IMR-90 (cell line): ENCODE measurements at regions not wholly inside any gene's neighbourhood (a gene's known extent, or its start where the extent isn't known, plus 50 kb on each side); places are given as distances from the start of the nearest gene placed in this dataset.

ENCODE experiments used
- ATAC-seq: fragments of 200-7000 bp; cut with Tn5 transposase; 2 replicates; pipeline ENCODE4 v1.9.1; 2020; ENCODE audit warnings: low read depth, mild to moderate bottlenecking, moderate library complexity
- BruUV-seq: library from RNA; stranded (reverse); fragments of 400-500 nt; replicated peaks from 2 replicates; lab custom pipeline; 2021; lab: Mats Ljungman, UMichigan
- CTCF ChIA-PET: fragments of 300-600 bp; formaldehyde crosslinking; extraction: SDS; loops from one replicate; lab custom pipeline; 2021; ENCODE audit warnings: antibody characterized with exemption; lab: Yijun Ruan, JAX
- POLR2A ChIA-PET: fragments of 300-600 bp; sonication (Branson Sonifier 250); formaldehyde crosslinking; loops from one replicate; lab custom pipeline; 2022; ENCODE audit warnings: antibody characterized with exemption; ENCODE audit not compliant: unreplicated experiment; lab: Charles Lee
- DNase-seq: peaks from one replicate; pipeline ENCODE4 v3.0.0; 2013
- H2AFZ ChIP-seq: replicated peaks from 2 replicates; pipeline ENCODE3; 2013; ENCODE audit warnings: low read length, mild to moderate bottlenecking; ENCODE audit not compliant: poor library complexity
- H2AK5ac ChIP-seq: 2 replicates; pipeline ENCODE4 v1.6.1; 2013; ENCODE audit warnings: low read depth, low read length, inconsistent platforms
- H2AK9ac ChIP-seq: replicated peaks from 2 replicates; pipeline ENCODE3; 2013; ENCODE audit warnings: mild to moderate bottlenecking, low read depth, low read length, moderate library complexity; ENCODE audit not compliant: poor library complexity
- H2BK120ac ChIP-seq: 2 replicates; pipeline ENCODE4 v1.6.1; 2013; ENCODE audit warnings: low read depth, low read length, inconsistent platforms
- H2BK15ac ChIP-seq: 3 replicates; pipeline ENCODE4 v1.6.1; 2013; ENCODE audit warnings: low read depth, low read length, inconsistent platforms
- H2BK20ac ChIP-seq: 2 replicates; pipeline ENCODE4 v1.6.1; 2013; ENCODE audit warnings: low read depth, mild to moderate bottlenecking, inconsistent platforms, low read length, moderate library complexity
- H2BK5ac ChIP-seq: 2 replicates; pipeline ENCODE4 v1.6.1; 2013; ENCODE audit warnings: mild to moderate bottlenecking, low read depth, low read length, inconsistent platforms; ENCODE audit not compliant: poor library complexity, severe bottlenecking
- H3K14ac ChIP-seq: replicated peaks from 2 replicates; pipeline ENCODE4 v1.6.1; 2013; ENCODE audit warnings: low read depth, low read length, inconsistent platforms
- H3K18ac ChIP-seq: 2 replicates; pipeline ENCODE4 v1.6.1; 2013; ENCODE audit warnings: low read depth, low read length, control low read depth
- H3K23ac ChIP-seq: 2 replicates; pipeline ENCODE4 v1.6.1; 2013; ENCODE audit warnings: low read depth, low read length, inconsistent platforms
- H3K27ac ChIP-seq: 2 replicates; pipeline ENCODE4 v1.5.1; 2013; ENCODE audit warnings: mild to moderate bottlenecking, control low read depth, low read length; ENCODE audit not compliant: insufficient read depth
- H3K27me3 ChIP-seq: 2 replicates; pipeline ENCODE4 v1.6.1; 2013; ENCODE audit warnings: low read length; ENCODE audit not compliant: control insufficient read depth, insufficient read depth
- H3K36me3 ChIP-seq: 2 replicates; pipeline ENCODE4 v1.6.1; 2013; ENCODE audit warnings: low read length, mixed read lengths; ENCODE audit not compliant: control insufficient read depth, insufficient read depth
- H3K4ac ChIP-seq: 2 replicates; pipeline ENCODE4 v1.6.1; 2013; ENCODE audit warnings: low read depth, low read length, inconsistent platforms
- H3K4me1 ChIP-seq: 2 replicates; pipeline ENCODE4 v1.6.1; 2013; ENCODE audit warnings: low read length, mixed read lengths; ENCODE audit not compliant: control insufficient read depth, insufficient read depth
- H3K4me2 ChIP-seq: 2 replicates; pipeline ENCODE4 v1.6.1; 2013; ENCODE audit warnings: low read depth, mild to moderate bottlenecking, control low read depth, low read length, moderate library complexity
- H3K4me3 ChIP-seq: 2 replicates; pipeline ENCODE4 v1.5.1; 2013; ENCODE audit warnings: low read depth, mild to moderate bottlenecking, control low read depth, low read length, moderate library complexity; ENCODE audit not compliant: insufficient read depth
- H3K56ac ChIP-seq: 2 replicates; pipeline ENCODE4 v1.6.1; 2013; ENCODE audit warnings: low read length, inconsistent platforms; ENCODE audit not compliant: insufficient read depth; ENCODE audit errors: extremely low read depth
- H3K79me1 ChIP-seq, 2 experiments: 2 replicates each; pipeline ENCODE4 v1.6.1; 2013; ENCODE audit warnings: low read length in 2 of 2, inconsistent platforms in 1 of 2, low read depth in 1 of 2
- H3K9ac ChIP-seq: 2 replicates; pipeline ENCODE4 v1.6.1; 2013; ENCODE audit warnings: low read depth, low read length, control low read depth
- H3K9me1 ChIP-seq: 2 replicates; pipeline ENCODE4 v1.6.1; 2013; ENCODE audit warnings: low read length, inconsistent platforms; ENCODE audit not compliant: insufficient read depth
- H3K9me3 ChIP-seq: 2 replicates; pipeline ENCODE4 v1.6.1; 2013; ENCODE audit warnings: low read length; ENCODE audit not compliant: control insufficient read depth, insufficient read depth
- H4K20me1 ChIP-seq: 2 replicates; pipeline ENCODE4 v1.6.1; 2013; ENCODE audit warnings: low read length, inconsistent platforms; ENCODE audit not compliant: insufficient read depth
- H4K5ac ChIP-seq: 2 replicates; pipeline ENCODE4 v1.6.1; 2013; ENCODE audit warnings: mild to moderate bottlenecking, low read depth, low read length, control low read depth
- H4K8ac ChIP-seq, 2 experiments: 2 replicates each; pipeline ENCODE4 v1.6.1; 2013; ENCODE audit warnings: low read depth in 2 of 2, low read length in 2 of 2, control low read depth in 1 of 2, inconsistent platforms in 1 of 2
- H4K91ac ChIP-seq: 2 replicates; pipeline ENCODE4 v1.6.1; 2013; ENCODE audit warnings: low read depth, low read length, inconsistent platforms; ENCODE audit not compliant: insufficient read depth
- BHLHE40 ChIP-seq: fragments of 150-350 bp; IDR thresholded peaks from 2 replicates; pipeline ENCODE4 v1.6.1; 2016; ENCODE audit warnings: mild to moderate bottlenecking, low read depth, low read length
- CHD1 ChIP-seq: IDR thresholded peaks from 2 replicates; pipeline ENCODE4 v1.6.1; 2012; ENCODE audit warnings: low read depth, low read length, improper control_type of control experiment
- FOS ChIP-seq: fragments of 150-350 bp; IDR thresholded peaks from 2 replicates; pipeline ENCODE4 v1.6.1; 2016; ENCODE audit warnings: low read depth, low read length
- MAFK ChIP-seq: IDR thresholded peaks from 2 replicates; pipeline ENCODE4 v1.6.1; 2012; ENCODE audit warnings: low read depth, low read length, improper control_type of control experiment
- MAZ ChIP-seq: IDR thresholded peaks from 2 replicates; pipeline ENCODE4 v1.6.1; 2012; ENCODE audit warnings: low read depth, mild to moderate bottlenecking, low read length, improper control_type of control experiment, moderate library complexity, borderline replicate concordance
- NFE2L2 ChIP-seq: fragments of 150-350 bp; IDR thresholded peaks from 2 replicates; pipeline ENCODE4 v1.6.1; 2016; ENCODE audit warnings: low read depth, mild to moderate bottlenecking, low read length
- POLR2A ChIP-seq: IDR thresholded peaks from 2 replicates; pipeline ENCODE4 v1.6.1; 2012; ENCODE audit warnings: mild to moderate bottlenecking, low read depth, low read length
- RAD21 ChIP-seq: IDR thresholded peaks from 2 replicates; pipeline ENCODE4 v1.6.1; 2012; ENCODE audit warnings: low read length, improper control_type of control experiment
- SMC3 ChIP-seq: fragments of 150-350 bp; IDR thresholded peaks from 2 replicates; pipeline ENCODE4 v1.6.1; 2016; ENCODE audit warnings: low read depth, mild to moderate bottlenecking, antibody characterized with exemption, low read length, moderate library complexity
- WGBS, 2 experiments: methylation state at CpG; one replicate each; pipeline versions ENCODE4 v1.1.5 to v1.1.7; 2013; ENCODE audit warnings: missing lambda C conversion rate in 2 of 2; ENCODE audit not compliant: insufficient read length in 1 of 2; ENCODE audit errors: extremely low coverage in 2 of 2; 5-methylcytosine and 5-hydroxymethylcytosine counted together
- dilution Hi-C: fragments of 300-500 bp; cut with HindIII; formaldehyde crosslinking; loops from one replicate; pipeline ENCODE4 v1.14.3; 2018; ENCODE audit warnings: low sequenced_read_pairs; ENCODE audit not compliant: unreplicated experiment
- in situ Hi-C: fragments of 300-500 bp; cut with MboI; formaldehyde crosslinking; loops from 3 replicates; pipeline ENCODE4 v1.14.3; 2019; ENCODE audit warnings: low sequenced_read_pairs, inconsistent platforms, mixed read lengths
- intact Hi-C: fragments of 100-400 bp; cut with micrococcal nuclease; formaldehyde crosslinking; loops from 2 replicates; pipeline ENCODE4 v1.10.0; 2022
- TF ChIP-seq, protein P1 (sequence below): conservative IDR thresholded peaks from 2 replicates; pipeline ENCODE4 v1.5.1; 2012; ENCODE audit warnings: mild to moderate bottlenecking, low read depth, low read length, improper control_type of control experiment
- TF ChIP-seq, protein P2 (sequence below): fragments of 150-350 bp; IDR thresholded peaks from 2 replicates; pipeline ENCODE4 v1.6.1; 2016; ENCODE audit warnings: low read depth, mild to moderate bottlenecking, low read length, moderate library complexity, borderline replicate concordance

DNA sequence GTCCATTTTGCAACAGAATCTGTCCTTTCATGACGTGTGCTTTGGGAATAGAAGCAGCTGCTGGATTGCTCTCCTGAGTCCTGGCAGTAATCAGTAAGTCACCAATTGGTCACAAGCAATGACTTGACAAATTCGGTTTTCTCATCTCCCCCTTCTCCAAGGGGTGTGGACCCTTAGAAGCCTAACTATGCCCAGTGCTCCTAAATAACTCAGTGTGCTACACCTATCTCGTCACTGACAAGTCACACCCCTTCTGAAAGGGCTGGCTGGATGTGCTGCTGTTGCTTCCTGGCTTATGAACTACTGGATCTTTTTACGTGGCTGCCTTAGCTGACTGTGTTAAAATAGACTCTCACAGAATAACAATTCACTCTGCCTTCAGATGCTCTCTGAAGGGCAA is 1351.5 kb downstream of the ZPLD1 start:
- Histone ChIP-seq H2BK120ac (no peak overlapping the region), H2AK9ac (no peak overlapping the region), H4K8ac (no peak overlapping the region), H3K79me1 (no peaks in the 10 kb centered on the region), H3K23ac (no peak overlapping the region), H2AFZ (no peak overlapping the region), H2AK5ac (no peak overlapping the region), H3K36me3 (no peaks in the 10 kb centered on the region), H2BK15ac (no peak overlapping the region), H2BK20ac (no peak overlapping the region), H3K14ac (no peak overlapping the region), H3K4ac (no peak overlapping the region), H3K9me3 (peaks cover 2% of the 10 kb centered on the region; the same call in 1 of the 2 replicates), H3K27ac (no peak overlapping the region), H3K18ac (no peak overlapping the region), H4K20me1 (no peaks in the 10 kb centered on the region), H3K56ac (no peak overlapping the region), H4K5ac (no peak overlapping the region), H3K4me1 (no peaks in the 10 kb centered on the region), H2BK5ac (no peak overlapping the region), H3K27me3 (no peaks in the 10 kb centered on the region), H4K91ac (no peak overlapping the region), H3K4me3 (no peak overlapping the region), H3K9me1 (no peaks in the 10 kb centered on the region), H3K4me2 (no peak overlapping the region), H3K9ac (no peak overlapping the region)
- ATAC-seq = no peak
- POLR2A ChIA-PET = no interaction called here
- WGBS, 2 experiments = no CpG with 5 or more reads among the region's 4 CpGs
- no peak for DNase-seq
- BruUV-seq = no TSS peak
- CTCF ChIA-PET = no interaction called here
- in situ Hi-C loops (no loop called here), intact Hi-C loops (no loop called here), dilution Hi-C loops (no loop called here)
- TF ChIP-seq, protein P1, sequence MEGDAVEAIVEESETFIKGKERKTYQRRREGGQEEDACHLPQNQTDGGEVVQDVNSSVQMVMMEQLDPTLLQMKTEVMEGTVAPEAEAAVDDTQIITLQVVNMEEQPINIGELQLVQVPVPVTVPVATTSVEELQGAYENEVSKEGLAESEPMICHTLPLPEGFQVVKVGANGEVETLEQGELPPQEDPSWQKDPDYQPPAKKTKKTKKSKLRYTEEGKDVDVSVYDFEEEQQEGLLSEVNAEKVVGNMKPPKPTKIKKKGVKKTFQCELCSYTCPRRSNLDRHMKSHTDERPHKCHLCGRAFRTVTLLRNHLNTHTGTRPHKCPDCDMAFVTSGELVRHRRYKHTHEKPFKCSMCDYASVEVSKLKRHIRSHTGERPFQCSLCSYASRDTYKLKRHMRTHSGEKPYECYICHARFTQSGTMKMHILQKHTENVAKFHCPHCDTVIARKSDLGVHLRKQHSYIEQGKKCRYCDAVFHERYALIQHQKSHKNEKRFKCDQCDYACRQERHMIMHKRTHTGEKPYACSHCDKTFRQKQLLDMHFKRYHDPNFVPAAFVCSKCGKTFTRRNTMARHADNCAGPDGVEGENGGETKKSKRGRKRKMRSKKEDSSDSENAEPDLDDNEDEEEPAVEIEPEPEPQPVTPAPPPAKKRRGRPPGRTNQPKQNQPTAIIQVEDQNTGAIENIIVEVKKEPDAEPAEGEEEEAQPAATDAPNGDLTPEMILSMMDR = no peak
- TF ChIP-seq RAD21 (no peak), CHD1 (no peak), MAZ (no peak), BHLHE40 (no peak), POLR2A (no peak), SMC3 (no peak), FOS (no peak), NFE2L2 (no peak), MAFK (no peak)
- TF ChIP-seq, protein P2, sequence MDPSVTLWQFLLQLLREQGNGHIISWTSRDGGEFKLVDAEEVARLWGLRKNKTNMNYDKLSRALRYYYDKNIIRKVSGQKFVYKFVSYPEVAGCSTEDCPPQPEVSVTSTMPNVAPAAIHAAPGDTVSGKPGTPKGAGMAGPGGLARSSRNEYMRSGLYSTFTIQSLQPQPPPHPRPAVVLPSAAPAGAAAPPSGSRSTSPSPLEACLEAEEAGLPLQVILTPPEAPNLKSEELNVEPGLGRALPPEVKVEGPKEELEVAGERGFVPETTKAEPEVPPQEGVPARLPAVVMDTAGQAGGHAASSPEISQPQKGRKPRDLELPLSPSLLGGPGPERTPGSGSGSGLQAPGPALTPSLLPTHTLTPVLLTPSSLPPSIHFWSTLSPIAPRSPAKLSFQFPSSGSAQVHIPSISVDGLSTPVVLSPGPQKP = no peak
